GM21381 (cell line): ENCODE measurements at regions not wholly inside any gene's neighbourhood (a gene's known extent, or its start where the extent isn't known, plus 50 kb on each side); places are given as distances from the start of the nearest gene placed in this dataset.
A peak's percentile ranks its signal among the peaks of the same experiment; 100 is the strongest.
"Not testable (repeated sequence)": the region's sequence is repeated elsewhere in the genome, so short reads cannot be mapped to it uniquely, and the experiment has no call there.

Source experiments
- ATAC-seq: cut with Tn5 transposase; IDR thresholded peaks from one replicate; pipeline ENCODE4 v1.9.1; 2021; ENCODE audit warnings: mild to moderate bottlenecking, moderate library complexity; ENCODE audit not compliant: unreplicated experiment

DNA sequence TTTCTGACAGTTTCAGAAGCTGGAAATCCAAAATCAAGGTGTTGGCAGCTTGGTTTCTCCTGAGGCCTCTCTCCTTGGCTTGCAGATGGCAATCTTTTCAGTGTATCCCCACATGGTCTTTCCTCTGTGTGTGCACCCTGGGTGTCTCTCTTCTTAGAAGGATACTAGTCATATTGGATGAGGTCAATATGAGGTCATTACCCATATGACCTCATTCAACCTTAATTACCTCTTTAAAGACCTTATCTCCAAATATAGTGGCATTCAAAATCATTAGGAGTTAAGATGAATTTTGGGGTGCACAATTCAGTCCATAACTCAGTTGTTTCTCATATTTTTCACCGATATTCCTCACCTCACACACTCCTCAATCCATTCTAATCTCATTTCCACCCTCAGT, 92.4 kb upstream of the TGM3 start:
- no peak for ATAC-seq

DNA sequence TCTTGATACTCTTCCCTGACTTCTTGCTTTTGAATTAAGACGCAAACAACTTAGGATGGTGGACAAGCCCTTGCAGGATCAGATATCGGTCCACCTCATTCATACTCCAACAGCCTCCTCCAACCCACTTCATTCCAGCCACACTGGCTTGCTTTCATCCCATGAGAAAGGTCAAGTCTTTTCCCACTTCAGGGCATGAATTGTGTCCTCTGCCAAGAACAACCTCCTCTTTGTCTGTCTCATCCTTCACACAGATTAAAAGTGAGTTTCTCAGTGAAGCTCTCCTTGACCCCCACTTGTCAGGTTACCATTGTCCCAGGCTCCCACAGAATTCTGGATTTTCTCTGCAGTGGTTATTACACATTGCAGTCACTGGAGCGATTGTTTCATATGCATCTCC, 91.8 kb upstream of the TGM3 start:
- ATAC-seq, result no peak

DNA sequence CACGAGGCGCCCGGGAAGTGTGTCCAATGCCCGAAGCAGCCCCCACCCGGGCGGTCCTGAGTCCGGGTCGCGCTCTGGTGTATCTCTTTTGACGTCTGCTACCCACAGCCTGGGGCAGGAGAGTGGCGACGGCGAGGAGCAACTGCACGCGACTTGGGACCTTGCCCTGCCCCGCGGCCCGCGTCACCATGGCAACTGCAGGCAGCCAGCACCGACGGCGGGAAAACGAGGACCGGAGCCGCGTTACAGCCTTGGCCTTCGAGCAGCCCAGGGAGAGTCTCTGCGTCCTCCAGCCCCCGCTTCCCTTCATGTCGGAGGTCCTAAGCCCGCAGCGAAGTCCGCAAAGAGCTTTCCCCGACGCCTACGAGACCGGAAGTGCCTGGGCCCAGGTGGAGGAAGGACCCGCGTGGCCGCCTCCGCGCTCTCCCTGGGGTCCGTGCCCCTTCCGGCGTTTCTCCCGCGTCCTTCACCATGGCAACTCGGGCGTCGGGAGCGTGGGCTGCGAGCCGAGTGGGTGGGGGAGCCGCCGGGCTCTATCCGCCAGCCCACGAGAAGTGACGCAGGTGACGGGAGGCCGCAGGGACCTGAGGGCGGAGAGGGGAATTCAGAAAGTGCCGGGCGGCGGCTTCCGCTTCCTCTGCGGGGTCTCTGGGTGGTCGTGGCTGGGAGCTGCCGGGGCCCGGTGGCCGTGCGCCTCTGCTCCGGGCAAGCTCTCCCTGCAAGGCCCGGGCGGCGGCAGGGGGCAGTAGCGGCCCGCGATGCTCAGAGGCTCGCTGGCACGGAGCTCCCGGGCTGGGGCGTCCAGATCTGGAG, 88.6 kb upstream of the TGM3 start:
- peak; percentile 59 for ATAC-seq

DNA sequence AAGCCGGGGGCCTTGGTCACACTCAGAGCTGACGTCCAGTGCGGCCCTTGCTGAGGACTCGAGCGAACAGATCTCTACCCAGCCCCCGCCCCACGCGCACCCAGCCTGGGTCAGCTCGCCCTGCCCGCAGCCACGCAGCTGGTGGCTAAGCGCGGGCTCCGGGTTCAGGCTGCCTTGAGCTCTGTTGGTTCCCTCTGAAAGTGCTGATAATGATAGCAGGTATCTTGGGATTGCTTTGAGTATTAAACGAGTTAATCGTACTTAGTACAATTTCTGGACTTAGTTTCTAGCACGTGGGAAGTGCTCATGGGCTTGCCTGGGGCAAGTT, 88.1 kb upstream of the TGM3 start:
- ATAC-seq, result no peak

DNA sequence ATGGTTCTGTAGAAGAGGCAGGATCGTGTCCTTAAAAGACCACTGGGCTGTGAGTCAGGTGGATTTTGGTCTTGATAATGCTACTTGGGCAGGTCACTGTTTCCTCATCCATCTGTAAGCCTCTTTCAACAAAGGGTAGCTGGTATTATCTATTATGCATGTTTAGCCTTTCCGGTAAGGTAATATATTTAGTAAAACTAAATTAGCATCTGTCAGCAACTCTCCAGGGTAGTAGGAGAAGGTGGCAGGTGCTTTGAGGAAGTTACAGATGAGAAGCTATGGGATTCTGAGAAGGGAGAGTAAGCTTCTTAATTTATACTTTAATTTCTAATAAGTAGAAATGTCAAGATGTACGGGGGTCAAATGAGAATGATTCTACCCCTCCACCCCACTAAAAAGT, 86.9 kb upstream of the TGM3 start:
- no peak for ATAC-seq

DNA sequence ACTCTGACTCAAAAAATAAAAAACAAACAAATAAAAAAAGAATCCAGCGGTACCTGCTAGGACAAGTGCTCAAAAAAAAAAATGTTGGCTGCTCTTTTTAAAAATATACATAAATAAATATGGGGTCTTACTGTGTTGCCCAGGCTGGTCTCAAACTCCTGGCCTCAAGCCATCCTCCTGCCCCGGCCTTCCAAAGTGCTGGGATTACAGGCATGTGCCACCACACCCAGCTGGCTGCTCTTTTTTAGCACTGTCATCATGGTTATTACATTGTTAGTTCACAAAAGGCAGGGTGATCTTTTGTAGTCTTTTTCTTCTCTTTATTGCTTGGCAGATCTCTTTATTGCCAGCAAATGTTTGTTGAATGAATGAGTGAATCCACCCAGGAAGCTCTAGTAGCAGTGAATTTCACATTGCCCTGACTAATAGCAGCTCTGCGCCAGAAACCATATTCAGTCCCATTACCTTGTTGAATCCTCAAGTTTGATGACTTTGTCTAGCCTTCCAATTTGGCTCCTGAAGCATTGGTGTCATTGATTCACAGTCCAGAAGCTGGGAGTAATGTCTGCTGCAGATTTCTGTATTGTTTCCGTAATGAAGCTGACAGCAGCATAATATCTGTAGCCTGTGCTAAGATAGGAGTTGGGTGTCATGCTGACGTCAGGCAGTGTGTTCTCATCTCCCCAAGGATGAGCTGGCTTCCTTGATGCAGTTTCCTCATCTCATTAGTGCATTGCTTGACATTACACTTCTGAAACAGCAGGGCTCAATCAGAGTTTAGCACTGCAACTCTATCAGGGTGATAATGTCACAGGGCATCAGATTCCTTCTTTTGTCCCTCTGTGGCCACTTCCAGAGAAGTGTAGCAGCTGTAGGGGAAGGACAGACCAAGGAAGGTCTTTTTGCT, 84.9 kb upstream of the TGM3 start:
- ATAC-seq, result no peak

DNA sequence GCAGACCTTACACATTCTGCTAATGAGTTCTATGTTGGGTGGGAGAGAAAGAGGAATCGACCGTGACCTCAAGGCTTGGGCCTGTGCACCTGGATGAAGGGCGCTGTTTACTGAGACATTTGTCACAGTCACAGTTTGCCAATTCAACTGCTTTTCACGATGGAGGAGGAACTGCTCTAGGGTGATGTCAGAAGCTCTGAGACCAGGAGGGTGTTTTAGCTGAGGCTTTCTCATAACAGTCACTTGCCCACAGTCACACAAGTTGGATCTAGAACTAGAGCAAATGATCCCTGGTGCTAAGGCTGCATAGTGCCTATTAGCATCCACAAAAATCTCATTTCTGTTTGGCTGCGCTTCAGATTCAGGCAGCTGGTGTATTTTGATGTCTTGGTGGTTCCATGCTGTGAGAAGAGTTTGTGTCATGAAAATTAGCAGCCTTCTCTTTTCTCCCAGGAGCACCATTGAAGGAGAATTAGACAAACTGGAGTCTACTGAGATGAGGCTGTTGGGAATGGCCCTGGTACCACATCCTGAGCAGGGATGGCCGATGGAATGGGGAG, 83.3 kb upstream of the TGM3 start:
- ATAC-seq, result no peak

DNA sequence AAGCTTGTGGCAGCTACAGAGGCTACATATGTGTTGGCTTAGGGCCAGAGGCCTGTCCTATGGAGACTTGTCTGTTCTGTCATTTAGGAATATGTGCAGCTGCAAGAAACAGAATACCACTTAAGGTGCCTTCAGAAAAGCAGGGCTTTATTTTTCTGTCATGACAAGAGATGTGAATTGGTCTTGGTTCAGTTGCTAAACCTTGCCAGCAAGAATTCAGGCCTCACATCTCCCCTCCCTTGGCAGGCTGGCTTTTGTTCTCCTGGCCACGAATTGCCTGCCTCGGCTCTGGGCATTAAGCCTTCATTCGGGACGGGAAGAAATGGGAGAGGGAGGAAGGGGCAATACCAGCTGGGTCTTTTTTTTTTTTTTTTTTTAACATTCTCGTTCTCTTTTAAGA, 82.4 kb upstream of the TGM3 start:
- no peak for ATAC-seq

DNA sequence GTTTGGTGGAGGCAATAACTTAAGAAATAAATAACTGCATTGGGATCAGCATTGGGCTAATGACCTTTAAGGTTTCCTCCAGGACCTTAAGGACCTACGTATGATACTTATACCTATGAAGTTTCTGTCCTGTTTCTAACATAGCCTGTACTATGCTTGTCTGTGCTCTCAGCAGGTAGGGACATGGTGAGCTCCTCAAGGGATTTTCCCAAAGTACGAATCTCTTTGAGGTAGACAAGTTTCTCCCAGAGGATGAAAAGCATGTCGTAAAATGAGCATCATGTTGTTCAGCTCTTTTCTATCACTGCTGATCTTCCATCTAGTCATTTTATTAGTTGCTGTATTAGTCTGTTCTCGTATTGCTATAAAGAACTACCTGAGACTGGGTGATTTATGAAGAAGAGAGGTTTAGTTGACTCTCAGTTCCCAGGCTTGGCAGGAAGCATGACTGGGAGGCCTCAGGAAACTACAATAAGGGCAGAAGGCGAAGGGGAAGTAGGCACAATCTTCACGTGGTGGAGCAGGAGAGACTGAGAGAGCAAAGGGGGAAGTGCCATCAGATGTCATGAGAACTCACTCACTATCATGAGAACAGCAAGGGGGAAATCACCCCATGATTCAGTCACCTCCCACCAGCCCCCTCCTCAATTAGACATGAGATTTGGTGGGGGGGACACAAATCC, 77.8 kb upstream of the TGM3 start:
- no peak for ATAC-seq

DNA sequence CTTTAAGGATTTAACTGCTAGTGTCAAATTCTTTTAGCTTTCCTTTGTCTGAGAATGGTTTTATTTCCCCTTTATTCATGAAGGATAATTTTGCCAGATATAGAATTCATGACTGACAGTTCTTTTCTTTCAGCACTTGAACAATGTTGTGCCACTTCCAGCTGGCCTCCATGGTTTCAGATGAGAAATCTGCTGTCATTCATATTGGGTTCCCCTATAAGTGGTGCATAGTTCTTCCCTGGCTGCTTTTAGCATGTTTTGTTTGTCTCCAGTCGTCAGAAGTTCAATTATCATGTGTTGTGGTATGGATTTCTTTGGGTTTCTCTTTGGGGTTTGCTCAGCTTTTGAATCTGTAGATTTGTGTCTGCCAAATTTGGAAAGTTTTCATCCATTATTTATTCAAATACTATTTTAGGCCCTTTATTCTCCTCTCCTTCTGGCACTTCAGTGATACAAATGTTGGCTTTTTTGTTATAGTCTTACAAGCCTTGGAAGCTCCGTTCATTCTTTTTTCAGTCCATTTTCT, 76.3 kb upstream of the TGM3 start:
- ATAC-seq, result no peak

DNA sequence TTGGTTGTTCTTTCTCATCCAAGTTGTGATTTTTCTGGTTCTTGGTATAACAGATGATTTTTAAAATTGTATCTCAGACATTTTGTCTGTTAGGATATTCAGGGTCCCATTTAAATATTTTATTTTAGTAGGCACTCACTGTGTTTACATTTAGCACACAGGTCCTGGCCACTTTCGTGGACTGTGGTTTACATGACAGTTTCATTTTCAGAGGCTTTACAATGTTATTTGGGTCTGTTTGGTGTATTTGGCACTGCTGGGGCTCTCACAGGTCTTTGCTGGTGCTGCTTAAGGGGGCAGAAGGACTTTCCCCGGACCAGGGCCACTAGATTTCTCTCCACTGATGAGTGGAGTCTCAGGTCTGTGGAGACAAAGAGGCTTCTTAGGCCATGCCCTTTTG, 75.5 kb upstream of the TGM3 start:
- no peak for ATAC-seq

DNA sequence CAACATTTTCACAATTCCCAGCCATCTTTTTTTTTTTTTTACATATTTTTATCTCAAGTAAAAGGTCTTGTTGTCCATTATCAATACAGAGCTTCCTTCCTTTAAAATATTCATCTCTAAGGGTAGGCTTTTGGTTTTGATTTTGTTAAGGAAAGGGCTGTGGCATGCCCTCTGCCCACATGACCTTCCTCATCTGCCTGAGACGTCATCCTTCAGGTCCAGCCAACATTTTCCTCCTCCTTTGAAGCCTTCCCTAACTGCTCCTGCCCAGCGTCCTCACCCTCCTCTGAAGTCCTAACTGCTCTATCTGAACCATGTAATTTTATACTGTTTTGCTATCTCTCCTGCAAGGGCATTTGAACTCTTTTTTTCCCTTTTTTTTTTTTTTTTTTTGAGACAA, 73.9 kb upstream of the TGM3 start:
- no peak for ATAC-seq

DNA sequence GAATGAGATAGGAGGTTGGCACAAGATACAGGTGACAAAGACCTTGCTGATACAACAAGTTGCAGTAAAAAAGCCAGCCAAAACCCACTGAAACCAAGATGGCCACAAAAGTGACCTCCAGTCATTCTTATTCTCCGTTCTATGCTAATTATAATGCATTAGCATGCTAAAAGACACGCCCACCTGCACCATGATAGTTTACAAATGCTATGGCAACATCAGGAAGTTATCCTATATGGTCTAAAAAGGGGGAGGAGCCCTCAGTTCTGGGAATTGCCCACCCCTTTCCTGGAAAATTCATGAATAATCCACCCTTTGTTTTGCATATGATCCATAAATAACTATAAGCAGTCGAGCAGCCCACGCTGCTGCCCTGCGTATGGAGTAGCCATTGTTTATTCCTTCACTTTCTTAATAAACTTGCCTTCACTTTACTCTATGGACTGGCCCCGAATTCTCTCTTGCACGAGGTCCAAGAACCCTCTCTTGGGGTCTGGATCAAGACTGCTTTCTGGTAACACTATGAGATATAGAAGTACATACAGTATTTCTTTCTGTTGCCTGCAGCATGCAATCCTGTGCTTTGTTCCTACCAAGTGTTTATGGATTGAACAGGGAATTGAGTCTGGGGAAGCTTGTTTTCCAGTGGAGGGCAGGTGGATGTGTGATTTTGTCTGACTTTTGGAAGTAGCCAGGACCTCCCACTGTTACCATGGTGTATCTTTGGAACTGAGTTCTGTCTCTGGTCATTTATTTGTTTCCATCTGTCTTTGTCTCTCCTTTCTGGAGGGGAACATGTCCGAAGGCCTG, 72.0 kb upstream of the TGM3 start:
- no peak for ATAC-seq

DNA sequence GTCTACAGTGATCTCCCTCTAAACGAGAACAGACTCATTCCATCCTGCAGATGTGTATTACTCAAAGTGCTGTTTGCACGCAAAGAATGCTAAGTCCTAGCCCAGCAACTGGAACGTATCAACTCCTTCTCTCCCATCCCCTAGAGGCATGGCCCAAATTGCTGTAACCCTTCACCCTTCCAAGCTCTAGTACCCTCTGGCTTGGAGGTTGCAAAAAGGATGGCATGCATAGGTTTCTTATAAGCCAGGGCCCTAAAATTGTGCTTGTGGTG, 71.5 kb upstream of the TGM3 start:
- ATAC-seq, result no peak

DNA sequence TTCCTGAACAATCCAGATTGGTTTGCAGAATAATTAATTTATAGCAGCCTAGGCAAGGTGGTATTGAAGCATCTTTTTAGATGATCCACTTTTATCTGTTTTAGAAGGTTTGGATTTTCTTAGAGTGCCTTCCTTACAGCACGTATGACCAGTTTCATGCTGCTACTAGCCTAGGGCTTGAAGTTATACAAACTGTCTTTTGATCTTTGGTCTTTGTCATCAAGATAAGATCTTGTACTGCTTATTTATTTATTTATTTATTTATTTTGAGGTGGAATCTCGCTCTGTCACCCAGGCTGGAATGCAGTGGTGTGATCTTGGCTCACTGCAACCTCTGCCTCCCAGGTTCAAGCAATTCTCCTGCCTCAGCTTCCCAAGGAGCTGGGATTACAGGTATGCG, 68.5 kb upstream of the TGM3 start:
- not testable (repeated sequence) for ATAC-seq

DNA sequence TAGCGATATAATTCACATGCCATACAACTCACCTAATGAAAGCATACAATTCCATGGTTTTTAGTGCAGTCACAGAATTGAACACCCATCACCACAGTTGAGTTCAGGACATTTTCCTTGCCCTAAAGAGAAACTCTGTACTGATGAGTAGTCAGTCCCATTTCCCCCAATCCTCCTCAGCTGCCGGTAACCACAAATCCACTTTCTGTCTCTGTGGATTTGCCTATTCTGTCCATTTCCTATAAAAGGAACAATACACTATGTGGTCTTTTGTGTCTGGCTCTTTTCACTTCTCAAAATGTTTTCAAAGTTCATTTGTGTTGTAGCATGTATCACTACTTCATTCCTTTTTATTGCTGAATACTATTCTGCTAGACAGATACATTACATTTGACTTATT, 67.9 kb upstream of the TGM3 start:
- no peak for ATAC-seq

DNA sequence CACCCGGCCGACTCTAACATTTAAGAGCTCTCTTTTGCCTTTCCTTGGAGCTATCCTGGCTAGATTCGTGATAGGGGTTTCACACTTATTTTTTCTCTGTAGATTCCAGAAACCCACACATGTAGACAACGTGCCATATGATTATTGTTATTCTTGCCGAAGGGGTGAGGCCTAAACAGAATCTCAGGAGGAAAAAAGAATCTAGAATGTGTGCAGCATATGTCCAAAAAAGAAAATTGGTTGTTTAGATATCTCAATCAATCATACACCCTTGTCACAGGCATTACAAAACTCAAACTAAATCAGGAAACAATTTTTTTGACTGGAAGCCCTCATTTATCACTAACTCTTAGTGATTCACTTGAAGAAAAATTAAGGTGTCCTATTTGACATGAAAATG, 66.9 kb upstream of the TGM3 start:
- ATAC-seq, result no peak

DNA sequence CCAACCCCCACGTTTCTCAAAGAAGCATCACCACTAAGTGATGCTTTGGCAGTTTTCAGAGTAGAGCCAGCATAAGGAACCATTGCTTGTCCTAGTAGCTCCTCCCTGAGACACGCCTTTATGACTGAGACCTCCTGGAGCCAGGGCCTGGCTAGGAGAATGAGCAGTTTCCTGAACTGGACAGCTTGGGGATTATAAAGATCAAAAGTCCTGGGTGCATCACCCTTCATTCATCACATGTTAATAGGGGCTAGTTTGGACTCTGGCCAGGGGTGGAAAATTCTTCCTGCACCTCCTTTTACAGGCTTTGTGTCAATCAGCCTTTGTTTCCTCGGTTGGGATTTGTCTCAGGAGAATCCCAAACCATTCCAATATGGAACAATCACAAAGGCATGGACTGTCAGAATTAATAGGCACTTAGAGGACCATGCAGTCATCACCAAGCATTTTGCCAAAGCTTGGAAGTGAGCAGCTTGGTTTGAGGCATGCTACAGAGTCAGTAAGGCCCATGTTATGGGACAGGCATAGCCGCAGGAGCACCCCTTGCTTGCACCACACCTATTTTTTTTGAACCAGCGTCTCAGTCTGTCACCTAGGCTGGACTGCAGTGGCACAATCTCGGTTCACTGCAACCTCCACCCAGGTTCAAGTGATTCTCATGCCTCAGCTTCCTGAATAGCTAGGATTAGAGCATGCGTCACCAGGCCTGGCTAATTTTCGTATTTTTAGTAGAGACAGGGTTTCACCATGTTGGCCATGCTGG, 64.9 kb upstream of the TGM3 start:
- no peak for ATAC-seq

DNA sequence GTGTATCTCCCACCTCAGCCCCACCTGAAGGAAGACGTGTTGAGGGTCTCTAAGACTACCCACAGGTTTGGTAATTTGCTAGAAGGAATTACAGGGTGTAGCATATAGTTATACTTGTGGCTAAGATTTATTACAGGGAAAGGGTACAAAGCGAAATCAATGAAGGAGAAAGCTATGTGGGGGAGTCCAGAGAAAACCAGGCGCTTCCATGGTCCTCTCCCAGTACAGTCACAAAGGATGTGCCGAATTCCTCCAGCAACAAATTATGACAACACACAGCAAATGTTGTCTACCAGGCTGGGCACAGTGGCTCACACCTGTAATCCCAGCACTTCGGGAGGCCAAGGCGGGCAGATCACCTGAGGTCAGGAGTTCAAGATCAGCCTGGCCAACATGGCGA, 64.1 kb upstream of the TGM3 start:
- ATAC-seq, result no peak

DNA sequence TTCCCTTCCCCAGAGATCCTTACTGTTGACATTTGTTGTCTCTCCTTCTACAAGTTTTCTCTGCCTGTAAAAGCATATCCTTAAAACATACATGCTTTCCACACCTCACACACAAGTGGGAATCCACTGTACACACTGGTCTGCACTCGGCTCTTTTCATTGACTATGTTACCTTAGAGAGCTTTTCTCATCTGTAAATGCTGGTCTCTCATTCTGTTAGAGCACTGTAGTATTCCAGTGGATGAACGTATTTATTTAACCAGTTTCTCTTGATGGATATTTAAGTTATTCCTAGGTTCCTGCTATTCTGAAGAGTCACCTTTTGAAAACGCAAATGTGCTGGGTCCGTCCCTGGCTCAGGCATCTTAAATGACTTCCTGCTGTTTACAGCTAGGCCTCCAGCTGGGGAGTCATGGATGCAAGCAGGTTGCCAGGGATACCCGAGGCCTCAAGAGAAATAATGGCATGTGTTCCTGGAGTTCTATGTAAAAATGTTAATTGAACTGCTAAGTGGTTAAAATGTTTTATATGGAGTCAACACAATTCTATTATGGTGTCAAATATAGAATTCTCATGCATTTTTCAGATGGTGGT, 61.1 kb upstream of the TGM3 start:
- ATAC-seq, result no peak
